Vagina (tissue), 2 donors: ENCODE measurements at regions not wholly inside any gene's neighbourhood (a gene's known extent, or its start where the extent isn't known, plus 50 kb on each side); places are given as distances from the start of the nearest gene placed in this dataset.

Experiments used
- CTCF ChIP-seq, 3 experiments: fragments of 450-650 bp in 2 of 3; fragments of 200-600 bp in 1 of 3; sonication (generic) in 1 of 3; IDR thresholded peaks; one replicate each; pipeline ENCODE4 v1.5.1; 2017 to 2019; ENCODE audit warnings: antibody characterized with exemption in 3 of 3, mild to moderate bottlenecking in 2 of 3, moderate library complexity in 2 of 3
- POLR2A ChIP-seq, 2 donors: fragments of 450-650 bp; IDR thresholded peaks; one replicate each; pipeline ENCODE4 v1.6.1; 2017; ENCODE audit warnings: antibody characterized with exemption in 2 of 2, mild to moderate bottlenecking in 2 of 2, moderate library complexity in 2 of 2

GRCh38 chr2:179335732-179336131, 71.1 kb upstream of the SESTD1 start:
- TF ChIP-seq POLR2A (IDR thresholded peaks at IDR 0.05) (no peak), CTCF (IDR thresholded peaks at IDR 0.05) (no peak)
